NB4 (cell line): ENCODE measurements at regions not wholly inside any gene's neighbourhood (a gene's known extent, or its start where the extent isn't known, plus 50 kb on each side); places are given as distances from the start of the nearest gene placed in this dataset.

Source experiments
- MYC ChIP-seq: IDR thresholded peaks from 2 replicates; pipeline ENCODE4 v1.6.1; 2011; ENCODE audit warnings: low read depth, low read length
- POLR2A ChIP-seq: IDR thresholded peaks from 2 replicates; pipeline ENCODE4 v1.6.1; 2011; ENCODE audit warnings: mild to moderate bottlenecking; ENCODE audit not compliant: insufficient read length; ENCODE audit errors: extremely low read depth
- TF ChIP-seq, protein P1 (sequence below): IDR thresholded peaks from one replicate; pipeline ENCODE4 v1.5.1; 2012; ENCODE audit warnings: low read depth, low read length

GRCh38 chr15:66931768-66932633, 133.4 kb upstream of the SMAD3 start:
- TF ChIP-seq, protein P1, sequence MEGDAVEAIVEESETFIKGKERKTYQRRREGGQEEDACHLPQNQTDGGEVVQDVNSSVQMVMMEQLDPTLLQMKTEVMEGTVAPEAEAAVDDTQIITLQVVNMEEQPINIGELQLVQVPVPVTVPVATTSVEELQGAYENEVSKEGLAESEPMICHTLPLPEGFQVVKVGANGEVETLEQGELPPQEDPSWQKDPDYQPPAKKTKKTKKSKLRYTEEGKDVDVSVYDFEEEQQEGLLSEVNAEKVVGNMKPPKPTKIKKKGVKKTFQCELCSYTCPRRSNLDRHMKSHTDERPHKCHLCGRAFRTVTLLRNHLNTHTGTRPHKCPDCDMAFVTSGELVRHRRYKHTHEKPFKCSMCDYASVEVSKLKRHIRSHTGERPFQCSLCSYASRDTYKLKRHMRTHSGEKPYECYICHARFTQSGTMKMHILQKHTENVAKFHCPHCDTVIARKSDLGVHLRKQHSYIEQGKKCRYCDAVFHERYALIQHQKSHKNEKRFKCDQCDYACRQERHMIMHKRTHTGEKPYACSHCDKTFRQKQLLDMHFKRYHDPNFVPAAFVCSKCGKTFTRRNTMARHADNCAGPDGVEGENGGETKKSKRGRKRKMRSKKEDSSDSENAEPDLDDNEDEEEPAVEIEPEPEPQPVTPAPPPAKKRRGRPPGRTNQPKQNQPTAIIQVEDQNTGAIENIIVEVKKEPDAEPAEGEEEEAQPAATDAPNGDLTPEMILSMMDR: no peak
- no peak for TF ChIP-seq POLR2A
- no peak for TF ChIP-seq MYC
